ENCODE measurements at regions not wholly inside any gene's neighbourhood (a gene's known extent, or its start where the extent isn't known, plus 50 kb on each side); places are given as distances from the start of the nearest gene placed in this dataset.

GRCh38 chr22:47437636-47438035, 675.2 kb downstream of the TBC1D22A start:
- Histone ChIP-seq H3F3A (ENCODE audit: low read depth) (no peaks in the 10 kb centered on the region), H3K9me3 (ENCODE audit: insufficient read depth, low read depth, low read length) (peaks cover 6% of the 10 kb centered on the region; the same call in 1 of the 2 replicates), H3K4me1 (ENCODE audit: insufficient read depth, low read length, poor library complexity, severe bottlenecking) (no peaks in the 10 kb centered on the region), H4K20me1 (ENCODE audit: insufficient read depth, low read length, poor library complexity, severe bottlenecking) (no peaks in the 10 kb centered on the region), H3K9me2 (replicated peaks; ENCODE audit: low read depth, low read length) (no peaks in the 10 kb centered on the region), H3K36me3 (ENCODE audit: insufficient read depth, low read length) (no peaks in the 10 kb centered on the region), H2AFZ (ENCODE audit: low read length) (no peak overlapping the region), H3K4me2 (ENCODE audit: low read depth, low read length, poor library complexity, severe bottlenecking) (no peak overlapping the region), H3K9ac (ENCODE audit: low read depth, low read length, poor library complexity, severe bottlenecking) (no peak overlapping the region), H3K79me2 (ENCODE audit: insufficient read depth, low read length) (no peaks in the 10 kb centered on the region), H3K27me3 (ENCODE audit: insufficient read depth, low read length, poor library complexity, severe bottlenecking) (no peaks in the 10 kb centered on the region), H3K4me3 (ENCODE audit: low read length, poor library complexity, severe bottlenecking) (no peak overlapping the region)
- TF ChIP-seq CTCF (conservative IDR thresholded peaks at IDR 0.05; ENCODE audit: low read length), result no peak
- no peak for TF ChIP-seq EZH2phosphoT487 (IDR thresholded peaks at IDR 0.05; ENCODE audit: borderline replicate concordance)

GRCh38 chr22:47437110-47437509, 674.7 kb downstream of the TBC1D22A start:
- TF ChIP-seq EZH2phosphoT487 (IDR thresholded peaks at IDR 0.05; ENCODE audit: borderline replicate concordance), result no peak
- no peak for TF ChIP-seq CTCF (conservative IDR thresholded peaks at IDR 0.05; ENCODE audit: low read length)
- Histone ChIP-seq H2AFZ (ENCODE audit: low read length) (no peak overlapping the region), H3K4me3 (ENCODE audit: low read length, poor library complexity, severe bottlenecking) (no peak overlapping the region), H3F3A (ENCODE audit: low read depth) (no peaks in the 10 kb centered on the region), H3K9ac (ENCODE audit: low read depth, low read length, poor library complexity, severe bottlenecking) (no peak overlapping the region), H3K36me3 (ENCODE audit: insufficient read depth, low read length) (no peaks in the 10 kb centered on the region), H3K4me2 (ENCODE audit: low read depth, low read length, poor library complexity, severe bottlenecking) (no peak overlapping the region), H3K79me2 (ENCODE audit: insufficient read depth, low read length) (no peaks in the 10 kb centered on the region), H3K4me1 (ENCODE audit: insufficient read depth, low read length, poor library complexity, severe bottlenecking) (no peaks in the 10 kb centered on the region), H3K9me3 (ENCODE audit: insufficient read depth, low read depth, low read length) (peaks cover 6% of the 10 kb centered on the region; the same call in 1 of the 2 replicates), H3K9me2 (replicated peaks; ENCODE audit: low read depth, low read length) (no peaks in the 10 kb centered on the region), H4K20me1 (ENCODE audit: insufficient read depth, low read length, poor library complexity, severe bottlenecking) (no peaks in the 10 kb centered on the region), H3K27me3 (ENCODE audit: insufficient read depth, low read length, poor library complexity, severe bottlenecking) (no peaks in the 10 kb centered on the region)

- no peaks in the 10 kb centered on the region for H4K20me1 ChIP-seq (ENCODE audit: insufficient read depth, low read length, poor library complexity, severe bottlenecking)
- no peaks in the 10 kb centered on the region for H3K27me3 ChIP-seq (ENCODE audit: insufficient read depth, low read length, poor library complexity, severe bottlenecking)
- H3K4me1 ChIP-seq (ENCODE audit: insufficient read depth, low read length, poor library complexity, severe bottlenecking), result no peaks in the 10 kb centered on the region
- H2AFZ ChIP-seq (ENCODE audit: low read length), result no peak overlapping the region
- no peaks in the 10 kb centered on the region for H3K9me2 ChIP-seq (replicated peaks; ENCODE audit: low read depth, low read length)
- H3K4me2 ChIP-seq (ENCODE audit: low read depth, low read length, poor library complexity, severe bottlenecking), result no peak overlapping the region
- H3K79me2 ChIP-seq (ENCODE audit: insufficient read depth, low read length), result no peaks in the 10 kb centered on the region
- TF ChIP-seq CTCF (conservative IDR thresholded peaks at IDR 0.05; ENCODE audit: low read length) (no peak), EZH2phosphoT487 (IDR thresholded peaks at IDR 0.05; ENCODE audit: borderline replicate concordance) (no peak)
- no peaks in the 10 kb centered on the region for H3F3A ChIP-seq (ENCODE audit: low read depth)
- peaks cover 6% of the 10 kb centered on the region; the same call in 1 of the 2 replicates for H3K9me3 ChIP-seq (ENCODE audit: insufficient read depth, low read depth, low read length)
- H3K4me3 ChIP-seq (ENCODE audit: low read length, poor library complexity, severe bottlenecking), result no peak overlapping the region
- no peak overlapping the region for H3K9ac ChIP-seq (ENCODE audit: low read depth, low read length, poor library complexity, severe bottlenecking)
- H3K36me3 ChIP-seq (ENCODE audit: insufficient read depth, low read length), result no peaks in the 10 kb centered on the region
Measured at GRCh38 chr22:47435826-47436225, 673.4 kb downstream of the TBC1D22A start.
